ENCODE measurements at regions not wholly inside any gene's neighbourhood (a gene's known extent, or its start where the extent isn't known, plus 50 kb on each side); places are given as distances from the start of the nearest gene placed in this dataset.

GRCh38 chr2:59926731-59927130, 626.7 kb downstream of the BCL11A start:
- no peak for DNase-seq (ENCODE audit: low read depth in 1 of 2, low spot score in 1 of 2)
- 55% methylated on average over 13 of the region's 13 CpGs for WGBS (ENCODE audit: missing lambda C conversion rate)
- POLR2A ChIA-PET = no interaction called here

GRCh38 chr2:59925321-59925720, 628.1 kb downstream of the BCL11A start:
- ChIA-PET POLR2A (no interaction called here), CTCF (no interaction called here)
- WGBS (ENCODE audit: missing lambda C conversion rate) = 0% methylated on average over 1 of the region's 1 CpG
- H3K4me2 ChIP-seq = no peak overlapping the region
- no peak for ATAC-seq
- no peak for DNase-seq (ENCODE audit: low read depth in 1 of 2, low spot score in 1 of 2)
- no peak for FAIRE-seq
- H3K4me3 ChIP-seq = no peak overlapping the region
- TF ChIP-seq CBX8 (IDR thresholded peaks at IDR 0.05) (no peak), EP300 (IDR thresholded peaks at IDR 0.05) (no peak), EHF (CRISPR knock-in tag; IDR thresholded peaks at IDR 0.05) (no peak), HDAC2 (IDR thresholded peaks at IDR 0.05) (no peak), MAX (IDR thresholded peaks at IDR 0.05) (no peak), HOXA7 (CRISPR knock-in tag; IDR thresholded peaks at IDR 0.05) (no peak), ESRRA (IDR thresholded peaks at IDR 0.05; ENCODE audit: borderline replicate concordance, low read length) (no peak), HOXB13 (CRISPR knock-in tag; IDR thresholded peaks at IDR 0.05; ENCODE audit: low read depth) (no peak), CHD4 (IDR thresholded peaks at IDR 0.05; ENCODE audit: borderline replicate concordance) (no peak), FOSB (CRISPR knock-in tag; IDR thresholded peaks at IDR 0.05) (no peak), CTCF (IDR thresholded peaks at IDR 0.05) (no peak), ELK1 (IDR thresholded peaks at IDR 0.05; ENCODE audit: low read depth, low read length) (no peak), HMGXB4 (CRISPR knock-in tag; IDR thresholded peaks at IDR 0.05; ENCODE audit: borderline replicate concordance) (no peak), MAZ (IDR thresholded peaks at IDR 0.05; ENCODE audit: borderline replicate concordance, low read depth, low read length) (no peak), POLR2A (IDR thresholded peaks at IDR 0.05; ENCODE audit: low read length) (no peak)
- no peaks in the 10 kb centered on the region for H3K4me1 ChIP-seq
- H3K27ac ChIP-seq = no peak overlapping the region
- no peaks in the 10 kb centered on the region for H3K9me3 ChIP-seq

More at GRCh38 chr2:59926731-59927130, 626.7 kb downstream of the BCL11A start:
- Histone ChIP-seq H3K4me2 (no peak overlapping the region), H3K4me1 (no peaks in the 10 kb centered on the region), H3K27ac (no peak overlapping the region), H3K9me3 (no peaks in the 10 kb centered on the region), H3K4me3 (no peak overlapping the region)
- CTCF ChIA-PET = no interaction called here
- ATAC-seq (no peak), FAIRE-seq (no peak)
- TF ChIP-seq USF2 (IDR thresholded peaks at IDR 0.05) (no peak), CBX2 (IDR thresholded peaks at IDR 0.05; ENCODE audit: borderline replicate concordance, low read depth) (no peak), PHF8 (IDR thresholded peaks at IDR 0.05; ENCODE audit: borderline replicate concordance, low read depth) (no peak)

- ChIA-PET POLR2A (no interaction called here), CTCF (no interaction called here)
- H3K4me2 ChIP-seq = no peak overlapping the region
- H3K9me3 ChIP-seq = no peaks in the 10 kb centered on the region
- ATAC-seq (no peak), DNase-seq (ENCODE audit: low read depth in 1 of 2, low spot score in 1 of 2) (no peak), FAIRE-seq (no peak)
- no peaks in the 10 kb centered on the region for H3K4me1 ChIP-seq
- no peak overlapping the region for H3K27ac ChIP-seq
- TF ChIP-seq CEBPB (IDR thresholded peaks at IDR 0.05) = no peak
- TF ChIP-seq MYC (IDR thresholded peaks at IDR 0.05; ENCODE audit: borderline replicate concordance, low read length) = no peak
- TF ChIP-seq RAD21 (conservative IDR thresholded peaks at IDR 0.05 in 1 of 2, IDR thresholded peaks at IDR 0.05 in 1 of 2) = no peak
- no peak for TF ChIP-seq HOXB5 (CRISPR knock-in tag; IDR thresholded peaks at IDR 0.05)
- no peak overlapping the region for H3K4me3 ChIP-seq
- WGBS (ENCODE audit: missing lambda C conversion rate) = 10% methylated on average over 1 of the region's 1 CpG
These were observed 629.1 kb downstream of the BCL11A start for GRCh38 chr2:59924346-59924745.

Data from A549 (cell line).